HepG2 (cell line): ENCODE measurements at regions not wholly inside any gene's neighbourhood (a gene's known extent, or its start where the extent isn't known, plus 50 kb on each side); places are given as distances from the start of the nearest gene placed in this dataset.

Experiments used
- EZH2 ChIP-seq: conservative IDR thresholded peaks from 2 replicates; pipeline ENCODE4 v1.6.1; 2012; ENCODE audit warnings: mild to moderate bottlenecking, low read depth, low read length, moderate library complexity
- PHF8 ChIP-seq: sonication (generic); formaldehyde crosslinking; IDR thresholded peaks from 2 replicates; pipeline ENCODE4 v1.5.0; 2020; ENCODE audit warnings: missing genetic modification reagents
- ZNF274 ChIP-seq: sonication (generic); formaldehyde crosslinking; IDR thresholded peaks from 2 replicates; pipeline ENCODE4 v1.5.1; 2020; ENCODE audit warnings: mild to moderate bottlenecking, missing genetic modification reagents

- no peak for TF ChIP-seq ZNF274 (CRISPR knock-in tag)
- TF ChIP-seq PHF8 (CRISPR knock-in tag) = no peak
- no peak for TF ChIP-seq EZH2
Observed at GRCh38 chr3:4241595-4242170, 61.5 kb upstream of the SETMAR start.
